Skeletal muscle satellite cell (primary cell): ENCODE measurements at regions not wholly inside any gene's neighbourhood (a gene's known extent, or its start where the extent isn't known, plus 50 kb on each side); places are given as distances from the start of the nearest gene placed in this dataset.

Experiments
- H3K27me3 ChIP-seq: 2 replicates; pipeline ENCODE4 v1.7.0; 2013; ENCODE audit warnings: low read length; ENCODE audit not compliant: control insufficient read depth, insufficient read depth
- H3K36me3 ChIP-seq: 2 replicates; pipeline ENCODE4 v1.7.0; 2013; ENCODE audit warnings: mild to moderate bottlenecking, control low read depth, low read length; ENCODE audit not compliant: insufficient read depth
- H3K4me1 ChIP-seq: 2 replicates; pipeline ENCODE4 v1.7.0; 2013; ENCODE audit warnings: low read length; ENCODE audit not compliant: control insufficient read depth, insufficient read depth
- H3K4me2 ChIP-seq: 2 replicates; pipeline ENCODE4 v1.7.0; 2013; ENCODE audit warnings: mild to moderate bottlenecking, low read length
- H3K4me3 ChIP-seq: 2 replicates; pipeline ENCODE4 v1.7.0; 2013; ENCODE audit warnings: low read length
- H3K9ac ChIP-seq: 2 replicates; pipeline ENCODE4 v1.7.0; 2013; ENCODE audit warnings: mild to moderate bottlenecking, low read depth, low read length, moderate library complexity
- H3K9me3 ChIP-seq: replicated peaks from 2 replicates; pipeline ENCODE4 v1.7.0; 2013; ENCODE audit warnings: mild to moderate bottlenecking, control low read depth, low read length

GRCh38 chr1:224523676-224524075 is 89.1 kb upstream of the WDR26 start:
- H3K27me3 ChIP-seq: no peaks in the 10 kb centered on the region
- peaks cover 17% of the 10 kb centered on the region for H3K4me1 ChIP-seq
- no peak overlapping the region for H3K4me2 ChIP-seq
- no peaks in the 10 kb centered on the region for H3K9me3 ChIP-seq
- no peaks in the 10 kb centered on the region for H3K36me3 ChIP-seq
- H3K4me3 ChIP-seq: no peak overlapping the region
- H3K9ac ChIP-seq: no peak overlapping the region

- no peak overlapping the region for H3K9ac ChIP-seq
- no peak overlapping the region for H3K4me3 ChIP-seq
- no peaks in the 10 kb centered on the region for H3K9me3 ChIP-seq
These were observed 90.1 kb upstream of the WDR26 start for GRCh38 chr1:224524679-224525078.

GRCh38 chr1:224525411-224526040 is 90.6 kb upstream of the CNIH3 start:
- Histone ChIP-seq H3K4me2 (no peak overlapping the region), H3K9me3 (no peaks in the 10 kb centered on the region), H3K9ac (no peak overlapping the region), H3K27me3 (no peaks in the 10 kb centered on the region), H3K36me3 (no peaks in the 10 kb centered on the region), H3K4me1 (peaks cover 27% of the 10 kb centered on the region), H3K4me3 (no peak overlapping the region)

More at GRCh38 chr1:224524679-224525078, 90.1 kb upstream of the WDR26 start:
- Histone ChIP-seq H3K27me3 (no peaks in the 10 kb centered on the region), H3K36me3 (no peaks in the 10 kb centered on the region), H3K4me1 (peaks cover 27% of the 10 kb centered on the region), H3K4me2 (no peak overlapping the region)

- Histone ChIP-seq H3K4me1 (peaks cover 27% of the 10 kb centered on the region), H3K9me3 (no peaks in the 10 kb centered on the region), H3K4me3 (no peak overlapping the region), H3K9ac (no peak overlapping the region), H3K27me3 (no peaks in the 10 kb centered on the region), H3K4me2 (no peak overlapping the region), H3K36me3 (no peaks in the 10 kb centered on the region)
These were observed 89.3 kb upstream of the CNIH3 start for GRCh38 chr1:224526771-224527170.

- peak overlapping the region; percentile 6 for H3K4me3 ChIP-seq
- no peaks in the 10 kb centered on the region for H3K9me3 ChIP-seq
- H3K27me3 ChIP-seq: no peaks in the 10 kb centered on the region
- H3K36me3 ChIP-seq: no peaks in the 10 kb centered on the region
- H3K9ac ChIP-seq: no peak overlapping the region
- H3K4me1 ChIP-seq: peaks cover 27% of the 10 kb centered on the region
- peak overlapping the region; percentile 24 for H3K4me2 ChIP-seq
These were observed 87.2 kb upstream of the CNIH3 start for GRCh38 chr1:224528900-224529299.

- H3K27me3 ChIP-seq: no peaks in the 10 kb centered on the region
- peaks cover 23% of the 10 kb centered on the region for H3K4me1 ChIP-seq
- no peak overlapping the region for H3K4me3 ChIP-seq
- H3K9me3 ChIP-seq: no peaks in the 10 kb centered on the region
- no peaks in the 10 kb centered on the region for H3K36me3 ChIP-seq
- no peak overlapping the region for H3K4me2 ChIP-seq
- no peak overlapping the region for H3K9ac ChIP-seq
These were observed 86.3 kb upstream of the CNIH3 start for GRCh38 chr1:224529844-224530243.

GRCh38 chr1:224533517-224533916 is 82.6 kb upstream of the CNIH3 start:
- Histone ChIP-seq H3K9ac (no peak overlapping the region), H3K36me3 (no peaks in the 10 kb centered on the region), H3K4me1 (peaks cover 15% of the 10 kb centered on the region), H3K9me3 (no peaks in the 10 kb centered on the region), H3K4me3 (no peak overlapping the region), H3K27me3 (no peaks in the 10 kb centered on the region), H3K4me2 (no peak overlapping the region)

GRCh38 chr1:224534731-224535130 is 81.4 kb upstream of the CNIH3 start:
- Histone ChIP-seq H3K9ac (no peak overlapping the region), H3K27me3 (no peaks in the 10 kb centered on the region), H3K36me3 (no peaks in the 10 kb centered on the region)

GRCh38 chr1:224535641-224536040 is 80.5 kb upstream of the CNIH3 start:
- no peak overlapping the region for H3K9ac ChIP-seq
- H3K27me3 ChIP-seq: no peaks in the 10 kb centered on the region
- H3K9me3 ChIP-seq: no peaks in the 10 kb centered on the region
- peaks cover 7% of the 10 kb centered on the region for H3K4me1 ChIP-seq
- no peak overlapping the region for H3K4me2 ChIP-seq
- no peaks in the 10 kb centered on the region for H3K36me3 ChIP-seq
- no peak overlapping the region for H3K4me3 ChIP-seq

More at GRCh38 chr1:224534731-224535130, 81.4 kb upstream of the CNIH3 start:
- no peaks in the 10 kb centered on the region for H3K9me3 ChIP-seq
- no peak overlapping the region for H3K4me2 ChIP-seq
- H3K4me1 ChIP-seq: peaks cover 3% of the 10 kb centered on the region
- no peak overlapping the region for H3K4me3 ChIP-seq

- Histone ChIP-seq H3K4me3 (no peak overlapping the region), H3K36me3 (no peaks in the 10 kb centered on the region), H3K9ac (no peak overlapping the region), H3K4me1 (peaks cover 37% of the 10 kb centered on the region), H3K27me3 (no peaks in the 10 kb centered on the region), H3K4me2 (no peak overlapping the region), H3K9me3 (no peaks in the 10 kb centered on the region)
These were observed 76.1 kb upstream of the CNIH3 start for GRCh38 chr1:224539971-224540370.

- Histone ChIP-seq H3K4me1 (peaks cover 37% of the 10 kb centered on the region), H3K36me3 (no peaks in the 10 kb centered on the region), H3K9ac (no peak overlapping the region), H3K27me3 (no peaks in the 10 kb centered on the region), H3K9me3 (no peaks in the 10 kb centered on the region), H3K4me2 (no peak overlapping the region), H3K4me3 (no peak overlapping the region)
These were observed 75.6 kb upstream of the CNIH3 start for GRCh38 chr1:224540535-224540934.

GRCh38 chr1:224541072-224541790 is 74.9 kb upstream of the CNIH3 start:
- no peak overlapping the region for H3K4me2 ChIP-seq
- no peaks in the 10 kb centered on the region for H3K9me3 ChIP-seq
- no peaks in the 10 kb centered on the region for H3K27me3 ChIP-seq
- H3K4me3 ChIP-seq: no peak overlapping the region
- no peaks in the 10 kb centered on the region for H3K36me3 ChIP-seq
- H3K9ac ChIP-seq: no peak overlapping the region
- peaks cover 37% of the 10 kb centered on the region for H3K4me1 ChIP-seq
